ENCODE measurements at regions not wholly inside any gene's neighbourhood (a gene's known extent, or its start where the extent isn't known, plus 50 kb on each side); places are given as distances from the start of the nearest gene placed in this dataset.
"Not testable (repeated sequence)": the region's sequence is repeated elsewhere in the genome, so short reads cannot be mapped to it uniquely, and the experiment has no call there.

DNA sequence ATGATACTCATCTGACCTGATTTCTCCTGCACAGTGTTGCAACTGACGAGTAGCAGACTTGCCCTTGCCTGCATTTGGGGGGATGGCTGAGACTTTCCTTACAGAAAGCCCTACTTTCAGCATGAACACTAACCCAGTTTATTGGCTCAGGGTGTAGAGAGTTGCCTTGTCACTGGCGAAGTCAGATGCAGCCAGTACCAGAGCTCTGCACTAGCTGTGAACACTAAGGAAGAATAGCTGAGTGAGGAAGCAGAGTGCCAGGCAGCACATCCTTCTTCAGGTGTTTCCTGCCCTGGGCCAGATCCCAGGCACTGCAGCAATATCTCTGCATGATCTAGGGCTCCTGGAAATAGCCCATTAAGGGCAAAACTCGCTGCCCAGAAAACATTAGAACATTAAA is 154.0 kb upstream of the SYNPR start:
- Histone ChIP-seq H3K4me3 (no peak overlapping the region), H3K9me3 (replicated peaks) (no peaks in the 10 kb centered on the region), H3K36me3 (no peaks in the 10 kb centered on the region), H3K27me3 (replicated peaks) (no peaks in the 10 kb centered on the region), H3K27ac (no peak overlapping the region), H3K4me1 (replicated peaks) (no peaks in the 10 kb centered on the region)
- DNase-seq (ENCODE audit: low read depth in 1 of 2, low spot score in 2 of 2) = no peak

DNA sequence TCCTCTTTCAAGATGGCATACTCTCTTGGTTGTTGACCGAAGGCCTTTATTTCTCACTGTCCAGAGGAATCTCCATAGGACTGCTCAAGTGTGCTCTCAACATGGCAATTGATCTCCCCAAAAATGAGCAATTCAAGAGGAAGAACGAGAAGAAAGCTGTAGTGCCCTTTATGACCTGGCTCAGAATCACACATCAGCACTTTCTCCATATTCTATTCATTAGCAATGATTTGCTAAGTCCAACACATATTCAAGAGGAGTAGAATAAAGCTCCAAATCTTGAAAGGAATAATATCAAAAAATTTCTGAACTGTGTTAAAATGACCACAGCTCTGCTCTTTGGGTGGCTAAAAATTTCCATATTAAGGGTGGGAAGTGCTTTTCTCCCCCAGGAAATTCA is 151.6 kb upstream of the SYNPR start:
- H3K27me3 ChIP-seq (replicated peaks) = no peaks in the 10 kb centered on the region
- H3K4me1 ChIP-seq (replicated peaks) = no peaks in the 10 kb centered on the region
- H3K36me3 ChIP-seq = no peaks in the 10 kb centered on the region
- H3K4me3 ChIP-seq = no peak overlapping the region
- no peaks in the 10 kb centered on the region for H3K9me3 ChIP-seq (replicated peaks)
- no peak for DNase-seq (ENCODE audit: low read depth in 1 of 2, low spot score in 2 of 2)
- no peak overlapping the region for H3K27ac ChIP-seq

DNA sequence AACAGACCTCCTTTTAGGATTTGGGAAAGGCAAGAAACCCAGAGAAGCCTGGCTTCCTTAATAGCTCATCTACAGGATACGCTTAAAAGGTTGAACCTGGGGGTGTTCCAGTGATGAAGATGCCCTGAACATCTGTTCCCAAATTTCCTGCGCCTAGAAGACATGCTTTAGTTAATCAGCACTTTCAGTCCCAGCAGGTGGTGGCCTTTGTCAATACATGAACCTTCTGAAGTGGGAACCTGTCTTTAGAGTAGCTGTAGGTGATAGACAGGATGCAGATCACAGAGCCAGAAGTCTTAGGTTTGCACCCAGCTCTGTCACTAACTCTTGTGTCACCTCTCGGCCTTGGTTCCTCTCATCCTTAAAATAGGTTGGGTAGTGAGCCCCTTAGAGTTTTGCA is 149.7 kb upstream of the SYNPR start:
- Histone ChIP-seq H3K36me3 (no peaks in the 10 kb centered on the region), H3K27ac (no peak overlapping the region), H3K4me1 (replicated peaks) (no peaks in the 10 kb centered on the region), H3K27me3 (replicated peaks) (no peaks in the 10 kb centered on the region), H3K9me3 (replicated peaks) (no peaks in the 10 kb centered on the region), H3K4me3 (no peak overlapping the region)
- DNase-seq (ENCODE audit: low read depth in 1 of 2, low spot score in 2 of 2) = no peak

DNA sequence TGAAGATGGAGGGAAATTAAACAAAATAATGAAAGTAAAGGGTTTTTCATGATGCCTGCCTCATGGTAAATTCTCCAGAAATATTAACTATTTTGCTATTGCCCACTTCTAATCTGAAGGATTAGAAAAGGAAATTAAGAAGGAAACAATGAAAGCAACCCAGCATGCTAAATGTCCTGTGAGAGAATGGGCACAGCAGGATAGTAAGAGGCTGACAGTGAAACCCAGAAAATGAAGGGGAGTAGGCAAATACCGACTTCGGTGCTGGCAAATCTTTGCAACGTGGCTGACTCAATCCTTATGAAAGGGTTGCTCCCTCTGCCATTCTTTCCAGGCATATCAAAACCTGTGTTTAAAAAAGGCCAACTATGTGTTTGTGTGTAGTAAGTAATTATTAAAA is 147.5 kb upstream of the SYNPR start:
- Histone ChIP-seq H3K4me1 (replicated peaks) (no peaks in the 10 kb centered on the region), H3K9me3 (replicated peaks) (no peaks in the 10 kb centered on the region), H3K27ac (no peak overlapping the region), H3K36me3 (no peaks in the 10 kb centered on the region), H3K27me3 (replicated peaks) (no peaks in the 10 kb centered on the region), H3K4me3 (no peak overlapping the region)
- DNase-seq (ENCODE audit: low read depth in 1 of 2, low spot score in 2 of 2) = no peak

DNA sequence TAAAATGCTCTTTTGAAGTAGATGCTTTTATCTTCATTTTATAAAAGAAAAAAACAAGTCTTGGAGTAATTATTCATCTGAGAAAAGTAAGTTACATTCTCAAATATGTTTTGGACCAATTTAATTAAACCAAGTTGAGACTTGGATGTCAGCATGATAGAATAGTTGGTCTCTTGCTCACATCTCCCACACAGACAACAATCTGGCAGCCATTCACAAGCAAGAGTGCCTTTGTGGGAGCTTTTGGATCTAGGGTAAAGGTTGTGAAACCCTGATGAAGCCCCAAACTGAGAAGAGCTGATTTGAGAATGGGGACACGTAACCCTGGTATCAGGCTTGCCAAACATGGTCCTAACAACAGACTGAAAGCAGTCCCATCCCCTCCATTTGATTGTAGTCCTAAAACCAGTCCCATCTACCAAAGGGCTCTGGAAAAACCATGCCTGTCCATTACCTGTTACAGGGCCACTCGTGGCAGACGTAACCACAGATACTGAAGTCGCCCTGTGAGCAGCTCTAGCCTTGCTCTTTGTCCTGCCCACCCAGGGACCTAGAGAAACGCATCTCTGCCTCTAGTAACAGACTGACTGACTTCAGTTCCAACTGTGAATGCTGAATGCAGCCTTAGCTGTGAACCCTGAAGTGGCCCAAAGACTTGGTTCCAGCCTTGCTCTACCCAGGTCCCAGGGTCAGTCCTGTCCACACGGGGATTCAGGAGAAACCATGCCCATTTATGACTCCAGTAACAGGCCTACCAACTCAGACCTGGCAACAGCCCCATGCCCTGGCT is 145.5 kb upstream of the SYNPR start:
- Histone ChIP-seq H3K9me3 (replicated peaks) (no peaks in the 10 kb centered on the region), H3K27ac (no peak overlapping the region), H3K27me3 (replicated peaks) (no peaks in the 10 kb centered on the region), H3K36me3 (no peaks in the 10 kb centered on the region), H3K4me1 (replicated peaks) (no peaks in the 10 kb centered on the region), H3K4me3 (no peak overlapping the region)
- DNase-seq (ENCODE audit: low read depth in 1 of 2, low spot score in 2 of 2) = no peak

DNA sequence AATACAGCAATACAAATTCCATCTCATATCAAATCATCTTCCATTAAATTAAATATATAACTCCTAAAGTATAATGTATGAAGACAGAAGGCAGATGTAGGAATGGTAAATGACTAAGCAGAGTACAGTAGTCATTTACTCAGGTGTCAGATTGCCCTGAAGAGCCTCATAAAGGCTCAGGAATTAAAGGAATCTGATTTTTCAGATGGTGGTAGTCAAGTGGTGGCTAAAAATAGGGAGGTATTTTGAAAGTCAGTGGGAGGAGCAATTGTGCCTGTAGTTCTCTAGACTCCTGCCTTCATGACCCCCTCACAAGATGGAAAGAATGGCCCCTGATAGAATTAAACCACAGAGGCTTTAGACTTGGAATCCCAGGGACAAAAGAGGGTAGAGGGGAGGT is 142.7 kb upstream of the SYNPR start:
- no peak for DNase-seq (ENCODE audit: low read depth in 1 of 2, low spot score in 2 of 2)
- Histone ChIP-seq H3K27me3 (replicated peaks) (no peaks in the 10 kb centered on the region), H3K9me3 (replicated peaks) (no peaks in the 10 kb centered on the region), H3K36me3 (no peaks in the 10 kb centered on the region), H3K27ac (no peak overlapping the region), H3K4me3 (no peak overlapping the region), H3K4me1 (replicated peaks) (no peaks in the 10 kb centered on the region)

DNA sequence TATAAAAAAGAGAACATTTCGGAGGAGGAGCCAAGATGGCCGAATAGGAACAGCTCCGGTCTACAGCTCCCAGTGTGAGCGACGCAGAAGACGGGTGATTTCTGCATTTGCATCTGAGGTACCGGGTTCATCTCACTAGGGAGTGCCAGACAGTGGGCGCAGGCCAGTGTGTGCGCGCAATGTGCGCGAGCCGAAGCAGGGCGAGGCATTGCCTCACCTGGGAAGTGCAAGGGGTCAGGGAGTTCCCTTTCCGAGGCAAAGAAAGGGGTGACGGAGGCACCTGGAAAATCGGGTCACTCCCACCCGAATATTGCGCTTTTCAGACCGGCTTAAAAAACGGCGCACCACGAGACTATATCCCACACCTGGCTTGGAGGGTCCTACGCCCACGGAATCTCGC is 141.9 kb upstream of the SYNPR start:
- not testable (repeated sequence) for H3K4me1 ChIP-seq (replicated peaks); H3K4me3 ChIP-seq; H3K27ac ChIP-seq; H3K36me3 ChIP-seq; DNase-seq (ENCODE audit: low read depth in 1 of 2, low spot score in 2 of 2); H3K27me3 ChIP-seq (replicated peaks); H3K9me3 ChIP-seq (replicated peaks)

DNA sequence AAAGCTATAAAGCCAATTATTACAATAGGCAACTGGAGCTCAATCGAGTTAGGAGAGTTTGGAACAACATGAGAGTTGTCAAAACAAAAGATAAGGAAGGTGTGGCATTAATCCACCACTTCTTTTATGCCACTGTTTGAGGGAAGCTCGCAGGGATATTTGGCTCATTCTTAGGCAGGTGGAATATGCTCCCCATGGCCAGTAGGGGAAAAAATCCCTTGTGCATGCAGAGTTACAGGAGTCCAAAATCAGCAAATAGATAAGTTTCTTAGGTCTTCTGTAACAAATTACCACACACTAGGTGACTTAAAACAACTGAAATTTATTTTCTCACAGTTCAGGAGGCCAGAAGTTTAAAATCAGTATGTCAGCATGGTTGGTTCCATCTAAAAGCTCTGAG is 135.4 kb upstream of the SYNPR start:
- H3K4me1 ChIP-seq (replicated peaks) = no peaks in the 10 kb centered on the region
- no peak overlapping the region for H3K27ac ChIP-seq
- H3K9me3 ChIP-seq (replicated peaks) = no peaks in the 10 kb centered on the region
- no peak for DNase-seq (ENCODE audit: low read depth in 1 of 2, low spot score in 2 of 2)
- no peaks in the 10 kb centered on the region for H3K27me3 ChIP-seq (replicated peaks)
- H3K4me3 ChIP-seq = no peak overlapping the region
- no peaks in the 10 kb centered on the region for H3K36me3 ChIP-seq

DNA sequence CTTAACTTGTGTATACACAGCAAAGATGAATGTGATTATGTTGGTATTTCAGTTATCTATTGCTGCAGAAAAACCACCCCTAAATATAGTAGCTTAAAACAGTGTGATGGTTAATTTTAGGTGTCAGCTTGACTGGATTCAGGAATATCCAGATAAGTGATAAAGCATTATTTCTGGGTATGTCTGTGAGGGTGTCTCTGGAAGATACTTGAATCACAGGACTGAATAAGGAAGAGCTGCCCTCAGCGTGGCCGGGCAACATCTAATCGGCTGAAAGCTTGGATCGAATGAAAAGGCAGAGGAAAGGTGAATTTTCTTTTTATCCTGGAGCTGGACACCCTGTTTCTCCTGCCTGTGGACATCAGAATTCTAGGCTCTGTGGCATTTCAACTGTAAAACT is 132.0 kb upstream of the SYNPR start:
- H3K4me1 ChIP-seq (replicated peaks) = no peaks in the 10 kb centered on the region
- no peak for DNase-seq (ENCODE audit: low read depth in 1 of 2, low spot score in 2 of 2)
- H3K9me3 ChIP-seq (replicated peaks) = no peaks in the 10 kb centered on the region
- H3K36me3 ChIP-seq = no peaks in the 10 kb centered on the region
- H3K4me3 ChIP-seq = no peak overlapping the region
- no peaks in the 10 kb centered on the region for H3K27me3 ChIP-seq (replicated peaks)
- H3K27ac ChIP-seq = no peak overlapping the region

DNA sequence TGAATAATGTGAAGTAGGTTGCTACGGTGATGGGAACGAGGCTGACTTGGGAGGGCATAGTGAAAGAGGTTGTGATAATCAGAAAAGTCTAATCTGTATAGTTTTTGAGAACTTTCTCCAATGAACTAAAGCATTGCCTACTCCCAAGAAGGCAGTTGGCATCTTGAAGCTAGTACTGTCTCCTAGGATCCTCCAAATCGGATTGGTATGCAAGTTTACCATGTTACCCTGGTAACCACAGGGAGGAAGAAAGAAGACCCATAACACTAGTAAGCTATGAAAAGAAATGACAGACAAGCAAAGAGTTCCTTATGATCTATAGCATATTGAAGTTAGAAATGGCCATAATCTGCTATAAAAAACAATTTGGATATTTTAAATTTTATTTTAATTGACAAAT is 127.2 kb upstream of the SYNPR start:
- DNase-seq (ENCODE audit: low read depth in 1 of 2, low spot score in 2 of 2) = no peak
- H3K4me1 ChIP-seq (replicated peaks) = no peaks in the 10 kb centered on the region
- no peaks in the 10 kb centered on the region for H3K36me3 ChIP-seq
- no peak overlapping the region for H3K4me3 ChIP-seq
- H3K27me3 ChIP-seq (replicated peaks) = no peaks in the 10 kb centered on the region
- no peak overlapping the region for H3K27ac ChIP-seq
- H3K9me3 ChIP-seq (replicated peaks) = no peaks in the 10 kb centered on the region

DNA sequence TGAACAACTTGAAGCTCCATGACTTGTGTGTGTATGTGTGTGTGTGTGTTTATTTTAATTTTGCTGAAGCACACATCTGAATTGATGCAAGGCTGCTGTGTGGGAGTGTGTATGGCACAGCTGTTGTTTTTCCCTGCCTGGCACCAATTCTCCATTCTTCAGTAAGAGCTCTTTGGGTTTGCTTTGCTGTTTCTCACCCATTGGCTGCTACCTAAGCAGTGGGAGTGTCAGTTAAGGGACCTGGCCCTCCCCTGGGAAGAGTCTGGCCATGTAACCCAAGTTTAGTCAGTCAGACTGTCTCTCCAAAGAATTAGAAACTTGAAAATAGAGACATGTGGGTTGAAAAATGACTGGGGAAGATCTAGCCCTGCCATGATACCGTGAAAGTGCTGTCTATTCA is 126.2 kb upstream of the SYNPR start:
- H3K9me3 ChIP-seq (replicated peaks) = no peaks in the 10 kb centered on the region

DNA sequence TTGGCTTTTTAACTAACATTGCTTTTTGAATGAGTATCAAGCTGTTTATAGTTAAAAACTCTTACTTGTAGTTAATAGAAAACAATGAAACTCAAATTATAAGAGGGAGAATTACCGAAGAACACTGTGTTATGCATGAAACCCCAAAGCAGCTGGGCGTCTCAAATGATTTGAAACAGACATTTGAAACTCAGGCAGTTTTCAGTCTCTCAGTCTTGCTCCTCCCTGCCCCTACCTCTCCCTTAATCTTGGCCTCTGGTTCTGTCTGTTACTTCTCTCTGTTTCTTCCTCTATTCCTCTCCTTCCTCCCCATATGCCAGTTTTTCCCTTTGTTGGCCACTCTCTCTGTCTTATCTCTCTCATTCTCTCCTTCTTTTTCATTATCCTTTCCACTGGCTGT is 118.3 kb upstream of the SYNPR start:
- Histone ChIP-seq H3K36me3 (no peaks in the 10 kb centered on the region), H3K27ac (no peak overlapping the region), H3K9me3 (replicated peaks) (no peaks in the 10 kb centered on the region), H3K4me1 (replicated peaks) (no peaks in the 10 kb centered on the region), H3K27me3 (replicated peaks) (no peaks in the 10 kb centered on the region), H3K4me3 (no peak overlapping the region)
- DNase-seq (ENCODE audit: low read depth in 1 of 2, low spot score in 2 of 2) = no peak

More for the DNA sequence above, 126.2 kb upstream of the SYNPR start:
- Histone ChIP-seq H3K4me1 (replicated peaks) (no peaks in the 10 kb centered on the region), H3K36me3 (no peaks in the 10 kb centered on the region), H3K4me3 (no peak overlapping the region), H3K27me3 (replicated peaks) (no peaks in the 10 kb centered on the region), H3K27ac (no peak overlapping the region)
- DNase-seq (ENCODE audit: low read depth in 1 of 2, low spot score in 2 of 2) = no peak

DNA sequence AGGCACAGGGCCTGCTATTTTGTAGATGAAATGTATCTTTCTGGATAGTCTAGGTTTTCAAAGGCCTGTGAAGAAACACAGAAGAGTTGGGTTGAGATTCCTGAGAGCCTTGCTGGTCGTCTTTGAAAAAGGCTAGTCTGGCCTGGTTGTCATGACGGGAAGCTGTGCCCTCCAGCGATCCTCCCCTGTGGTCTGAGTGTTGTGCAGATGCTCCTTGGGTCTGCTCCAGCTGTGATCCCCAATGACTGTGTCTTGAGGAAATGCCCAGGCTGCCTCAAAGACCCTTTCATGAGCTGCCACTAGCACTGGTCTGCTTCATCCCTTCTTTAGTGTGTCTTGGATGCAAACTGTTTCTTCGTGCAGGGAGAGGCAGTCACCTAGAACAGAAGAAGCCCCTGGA is 111.0 kb upstream of the SYNPR start:
- Histone ChIP-seq H3K27ac (no peak overlapping the region), H3K4me3 (no peak overlapping the region), H3K36me3 (no peaks in the 10 kb centered on the region), H3K27me3 (replicated peaks) (no peaks in the 10 kb centered on the region), H3K4me1 (replicated peaks) (no peaks in the 10 kb centered on the region), H3K9me3 (replicated peaks) (no peaks in the 10 kb centered on the region)
- DNase-seq (ENCODE audit: low read depth in 1 of 2, low spot score in 2 of 2) = no peak

DNA sequence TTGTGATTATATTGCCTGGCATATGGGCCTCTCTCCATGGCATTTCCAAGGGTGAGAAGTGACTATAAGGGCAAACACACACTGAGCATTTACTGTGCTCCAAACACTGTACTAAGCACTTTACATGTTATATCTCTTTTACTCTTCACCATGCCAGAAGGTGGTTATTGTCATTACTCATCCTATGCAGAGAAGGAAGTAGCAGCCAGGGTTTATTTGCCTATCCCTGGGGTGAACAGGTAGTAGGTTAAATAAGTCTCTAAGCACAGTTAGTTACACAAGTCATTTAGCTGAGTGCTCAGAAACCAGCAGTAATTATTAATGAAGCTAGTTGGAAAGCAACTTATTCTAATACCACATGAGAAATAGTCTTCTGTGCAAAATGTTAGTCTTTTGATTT is 109.9 kb upstream of the SYNPR start:
- DNase-seq (ENCODE audit: low read depth in 1 of 2, low spot score in 2 of 2) = no peak
- Histone ChIP-seq H3K27ac (no peak overlapping the region), H3K27me3 (replicated peaks) (no peaks in the 10 kb centered on the region), H3K4me3 (no peak overlapping the region), H3K9me3 (replicated peaks) (no peaks in the 10 kb centered on the region), H3K36me3 (no peaks in the 10 kb centered on the region), H3K4me1 (replicated peaks) (no peaks in the 10 kb centered on the region)

DNA sequence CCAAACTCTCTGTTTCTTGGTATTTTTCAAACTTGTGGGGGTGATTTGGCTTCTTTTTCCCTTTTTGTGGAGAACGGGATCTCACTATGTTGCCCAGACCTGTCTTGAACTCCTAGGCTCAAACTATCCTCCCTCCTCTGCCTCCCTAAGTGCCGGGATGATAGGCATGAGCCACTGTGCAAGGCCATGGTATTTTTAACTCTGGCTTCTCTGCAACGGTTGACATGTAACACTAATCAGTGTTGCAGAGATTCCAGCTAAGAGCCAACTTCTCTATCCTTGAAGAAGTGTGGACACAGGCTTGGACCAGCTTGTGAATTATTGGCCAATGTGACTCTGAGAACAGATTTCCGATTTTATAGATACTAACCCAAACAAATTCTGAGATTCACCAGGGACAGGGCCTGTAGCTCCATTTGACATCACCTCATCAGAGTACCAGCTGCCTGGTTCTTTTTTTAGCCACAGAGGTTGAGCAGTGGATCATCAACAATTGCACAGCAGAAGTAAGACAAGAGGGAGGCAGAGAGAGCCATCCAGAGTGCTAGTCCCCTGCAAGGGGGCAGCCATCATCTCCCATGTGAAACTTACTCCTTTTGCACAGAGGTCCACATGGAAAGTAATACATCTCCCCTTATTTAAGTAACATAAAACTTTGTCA is 98.1 kb upstream of the SYNPR start:
- no peaks in the 10 kb centered on the region for H3K4me1 ChIP-seq (replicated peaks)
- DNase-seq (ENCODE audit: low read depth in 1 of 2, low spot score in 2 of 2) = no peak
- H3K27me3 ChIP-seq (replicated peaks) = no peaks in the 10 kb centered on the region

More for the DNA sequence above, 98.1 kb upstream of the SYNPR start:
- Histone ChIP-seq H3K36me3 (no peaks in the 10 kb centered on the region), H3K9me3 (replicated peaks) (no peaks in the 10 kb centered on the region), H3K27ac (no peak overlapping the region), H3K4me3 (no peak overlapping the region)
